ENCODE measurements at regions not wholly inside any gene's neighbourhood (a gene's known extent, or its start where the extent isn't known, plus 50 kb on each side); places are given as distances from the start of the nearest gene placed in this dataset.

DNA sequence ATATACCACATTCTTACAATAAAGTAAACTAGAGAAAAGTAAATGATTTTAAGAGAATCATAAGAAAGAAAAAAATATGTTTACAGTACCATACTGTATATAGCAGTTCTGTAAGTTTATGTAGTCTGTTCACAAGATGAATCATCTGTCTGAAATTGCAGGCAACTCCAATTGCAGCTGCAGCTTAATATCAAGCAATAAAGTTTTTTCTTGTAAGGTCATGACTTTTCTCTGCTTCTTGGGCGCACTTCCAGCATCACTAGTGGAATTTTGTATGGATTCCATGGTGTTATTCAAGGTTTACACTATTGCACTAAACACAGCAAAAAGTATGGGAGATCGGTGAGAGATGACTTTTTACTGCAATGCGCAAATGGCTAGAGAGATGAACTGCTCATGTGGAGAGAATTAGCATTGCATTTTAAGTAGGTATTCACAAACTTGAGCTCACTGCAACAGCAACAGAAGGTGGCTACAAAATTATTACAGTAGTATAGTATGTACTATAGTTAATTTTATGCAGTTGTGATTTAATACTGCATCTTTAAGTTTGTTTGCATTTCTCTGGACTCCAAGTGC, 445.4 kb upstream of the OR4E1 start:
- Histone ChIP-seq H3K4me1 (ENCODE audit: control insufficient read depth in 4 of 4, insufficient read depth in 4 of 4, low read length in 3 of 4) (no peaks in the 10 kb centered on the region), H3K4me3 (ENCODE audit: low read depth in 1 of 3, low read length in 3 of 3) (no peak overlapping the region), H3K9ac (ENCODE audit: low read depth in 1 of 2, low read length in 2 of 2) (no peak overlapping the region), H3K36me3 (ENCODE audit: control insufficient read depth in 4 of 4, insufficient read depth in 3 of 4, low read depth in 1 of 4, low read length in 3 of 4) (no peaks in the 10 kb centered on the region), H3K27me3 (ENCODE audit: control insufficient read depth in 4 of 4, insufficient read depth in 4 of 4, low read length in 3 of 4) (peaks cover 0 to 3% (median 0%) of the 10 kb centered on the region in 4 donors), H3K27ac (ENCODE audit: low read depth in 1 of 2, low read length in 2 of 2) (no peak overlapping the region), H3K9me3 (ENCODE audit: control insufficient read depth in 4 of 4, low read length in 3 of 4) (no peaks in the 10 kb centered on the region)
- 71% methylated on average over 3 of the region's 3 CpGs for WGBS
- no peak for DNase-seq (ENCODE audit: low spot score)
- TF ChIP-seq EGR1 (IDR thresholded peaks at IDR 0.05; ENCODE audit: low read depth in 2 of 2) (no peak), NR2F2 (IDR thresholded peaks at IDR 0.05) (no peak)
- TF ChIP-seq, protein P1, sequence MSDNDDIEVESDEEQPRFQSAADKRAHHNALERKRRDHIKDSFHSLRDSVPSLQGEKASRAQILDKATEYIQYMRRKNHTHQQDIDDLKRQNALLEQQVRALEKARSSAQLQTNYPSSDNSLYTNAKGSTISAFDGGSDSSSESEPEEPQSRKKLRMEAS (IDR thresholded peaks at IDR 0.05) = no peak

DNA sequence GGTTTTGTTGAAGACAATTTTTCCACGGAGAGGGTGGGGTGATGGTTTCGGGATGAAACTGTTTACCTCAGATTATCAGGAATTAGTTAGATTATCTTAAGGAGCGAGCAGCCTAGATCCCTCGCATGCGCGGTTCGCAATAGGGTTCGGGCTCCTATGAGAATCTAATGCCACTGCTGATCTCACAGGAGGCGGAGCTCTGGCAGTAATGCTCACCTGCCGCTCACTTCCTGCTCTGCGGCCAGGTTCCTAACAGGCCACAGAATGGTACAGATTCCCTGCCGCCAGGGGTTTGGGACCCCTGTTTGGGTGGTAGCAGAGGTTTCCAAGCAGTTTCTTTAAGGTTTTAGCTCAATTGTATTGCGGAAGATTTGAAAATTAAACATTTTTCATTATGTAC, 439.8 kb upstream of the OR4E1 start:
- TF ChIP-seq, protein P2, sequence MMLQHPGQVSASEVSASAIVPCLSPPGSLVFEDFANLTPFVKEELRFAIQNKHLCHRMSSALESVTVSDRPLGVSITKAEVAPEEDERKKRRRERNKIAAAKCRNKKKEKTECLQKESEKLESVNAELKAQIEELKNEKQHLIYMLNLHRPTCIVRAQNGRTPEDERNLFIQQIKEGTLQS (IDR thresholded peaks at IDR 0.05) = no peak
- TF ChIP-seq RAD21 (IDR thresholded peaks at IDR 0.05) (no peak), SP1 (IDR thresholded peaks at IDR 0.05) (no peak), JUND (IDR thresholded peaks at IDR 0.05) (no peak), YY1 (IDR thresholded peaks at IDR 0.05) (no peak), HNF4G (IDR thresholded peaks at IDR 0.05) (no peak)
- TF ChIP-seq, protein P3, sequence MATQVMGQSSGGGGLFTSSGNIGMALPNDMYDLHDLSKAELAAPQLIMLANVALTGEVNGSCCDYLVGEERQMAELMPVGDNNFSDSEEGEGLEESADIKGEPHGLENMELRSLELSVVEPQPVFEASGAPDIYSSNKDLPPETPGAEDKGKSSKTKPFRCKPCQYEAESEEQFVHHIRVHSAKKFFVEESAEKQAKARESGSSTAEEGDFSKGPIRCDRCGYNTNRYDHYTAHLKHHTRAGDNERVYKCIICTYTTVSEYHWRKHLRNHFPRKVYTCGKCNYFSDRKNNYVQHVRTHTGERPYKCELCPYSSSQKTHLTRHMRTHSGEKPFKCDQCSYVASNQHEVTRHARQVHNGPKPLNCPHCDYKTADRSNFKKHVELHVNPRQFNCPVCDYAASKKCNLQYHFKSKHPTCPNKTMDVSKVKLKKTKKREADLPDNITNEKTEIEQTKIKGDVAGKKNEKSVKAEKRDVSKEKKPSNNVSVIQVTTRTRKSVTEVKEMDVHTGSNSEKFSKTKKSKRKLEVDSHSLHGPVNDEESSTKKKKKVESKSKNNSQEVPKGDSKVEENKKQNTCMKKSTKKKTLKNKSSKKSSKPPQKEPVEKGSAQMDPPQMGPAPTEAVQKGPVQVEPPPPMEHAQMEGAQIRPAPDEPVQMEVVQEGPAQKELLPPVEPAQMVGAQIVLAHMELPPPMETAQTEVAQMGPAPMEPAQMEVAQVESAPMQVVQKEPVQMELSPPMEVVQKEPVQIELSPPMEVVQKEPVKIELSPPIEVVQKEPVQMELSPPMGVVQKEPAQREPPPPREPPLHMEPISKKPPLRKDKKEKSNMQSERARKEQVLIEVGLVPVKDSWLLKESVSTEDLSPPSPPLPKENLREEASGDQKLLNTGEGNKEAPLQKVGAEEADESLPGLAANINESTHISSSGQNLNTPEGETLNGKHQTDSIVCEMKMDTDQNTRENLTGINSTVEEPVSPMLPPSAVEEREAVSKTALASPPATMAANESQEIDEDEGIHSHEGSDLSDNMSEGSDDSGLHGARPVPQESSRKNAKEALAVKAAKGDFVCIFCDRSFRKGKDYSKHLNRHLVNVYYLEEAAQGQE (IDR thresholded peaks at IDR 0.05) = no peak
- TF ChIP-seq, protein P4, sequence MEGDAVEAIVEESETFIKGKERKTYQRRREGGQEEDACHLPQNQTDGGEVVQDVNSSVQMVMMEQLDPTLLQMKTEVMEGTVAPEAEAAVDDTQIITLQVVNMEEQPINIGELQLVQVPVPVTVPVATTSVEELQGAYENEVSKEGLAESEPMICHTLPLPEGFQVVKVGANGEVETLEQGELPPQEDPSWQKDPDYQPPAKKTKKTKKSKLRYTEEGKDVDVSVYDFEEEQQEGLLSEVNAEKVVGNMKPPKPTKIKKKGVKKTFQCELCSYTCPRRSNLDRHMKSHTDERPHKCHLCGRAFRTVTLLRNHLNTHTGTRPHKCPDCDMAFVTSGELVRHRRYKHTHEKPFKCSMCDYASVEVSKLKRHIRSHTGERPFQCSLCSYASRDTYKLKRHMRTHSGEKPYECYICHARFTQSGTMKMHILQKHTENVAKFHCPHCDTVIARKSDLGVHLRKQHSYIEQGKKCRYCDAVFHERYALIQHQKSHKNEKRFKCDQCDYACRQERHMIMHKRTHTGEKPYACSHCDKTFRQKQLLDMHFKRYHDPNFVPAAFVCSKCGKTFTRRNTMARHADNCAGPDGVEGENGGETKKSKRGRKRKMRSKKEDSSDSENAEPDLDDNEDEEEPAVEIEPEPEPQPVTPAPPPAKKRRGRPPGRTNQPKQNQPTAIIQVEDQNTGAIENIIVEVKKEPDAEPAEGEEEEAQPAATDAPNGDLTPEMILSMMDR (IDR thresholded peaks at IDR 0.05; ENCODE audit: low read depth, low read length, missing input control) = no peak
- H3K4me3 ChIP-seq (ENCODE audit: low read depth in 1 of 3, low read length in 3 of 3) = no peak overlapping the region
- no peak overlapping the region for H3K9ac ChIP-seq (ENCODE audit: low read depth in 1 of 2, low read length in 2 of 2)
- no peak for DNase-seq (ENCODE audit: low spot score)
- H3K27ac ChIP-seq (ENCODE audit: low read depth in 1 of 2, low read length in 2 of 2) = no peak overlapping the region
- H3K4me1 ChIP-seq (ENCODE audit: control insufficient read depth in 4 of 4, insufficient read depth in 4 of 4, low read length in 3 of 4) = no peaks in the 10 kb centered on the region
- H3K27me3 ChIP-seq (ENCODE audit: control insufficient read depth in 4 of 4, insufficient read depth in 4 of 4, low read length in 3 of 4) = peaks cover 0 to 7% (median 0%) of the 10 kb centered on the region in 4 donors
- 85% methylated on average over 13 of the region's 13 CpGs for WGBS
- H3K9me3 ChIP-seq (ENCODE audit: control insufficient read depth in 4 of 4, low read length in 3 of 4) = no peaks in the 10 kb centered on the region
- H3K36me3 ChIP-seq (ENCODE audit: control insufficient read depth in 4 of 4, insufficient read depth in 3 of 4, low read depth in 1 of 4, low read length in 3 of 4) = no peaks in the 10 kb centered on the region

DNA sequence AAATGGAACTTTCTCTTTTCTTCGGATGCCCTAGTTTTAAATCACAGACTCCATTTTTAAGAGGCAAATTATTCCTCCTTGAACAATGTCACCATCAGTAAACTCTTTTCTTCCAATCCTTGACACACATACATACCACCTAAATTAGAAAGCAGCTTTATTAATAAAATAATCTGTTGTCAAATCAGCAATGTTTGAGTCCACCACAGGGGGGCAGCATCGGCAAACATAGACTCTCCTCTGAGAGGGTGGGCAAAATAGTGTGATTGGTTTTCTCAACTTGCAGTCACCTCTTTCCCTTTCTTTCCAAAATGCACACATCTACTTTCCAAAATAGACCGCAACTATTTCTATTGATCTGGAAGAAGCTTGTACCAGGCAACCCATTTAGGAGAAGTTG, 438.4 kb upstream of the OR4E1 start:
- H3K9me3 ChIP-seq (ENCODE audit: control insufficient read depth in 4 of 4, low read length in 3 of 4) = no peaks in the 10 kb centered on the region
- no peaks in the 10 kb centered on the region for H3K4me1 ChIP-seq (ENCODE audit: control insufficient read depth in 4 of 4, insufficient read depth in 4 of 4, low read length in 3 of 4)
- no peak overlapping the region for H3K27ac ChIP-seq (ENCODE audit: low read depth in 1 of 2, low read length in 2 of 2)
- TF ChIP-seq RAD21 (IDR thresholded peaks at IDR 0.05) (peak; percentile 19 to 21), NR2F2 (IDR thresholded peaks at IDR 0.05) (no peak)
- TF ChIP-seq, protein P4 (IDR thresholded peaks at IDR 0.05; ENCODE audit: low read depth, low read length, missing input control) = peak; percentile 31
- no peaks in the 10 kb centered on the region for H3K36me3 ChIP-seq (ENCODE audit: control insufficient read depth in 4 of 4, insufficient read depth in 3 of 4, low read depth in 1 of 4, low read length in 3 of 4)
- H3K27me3 ChIP-seq (ENCODE audit: control insufficient read depth in 4 of 4, insufficient read depth in 4 of 4, low read length in 3 of 4) = peaks cover 0 to 7% (median 0%) of the 10 kb centered on the region in 4 donors
- no peak overlapping the region for H3K9ac ChIP-seq (ENCODE audit: low read depth in 1 of 2, low read length in 2 of 2)
- no peak for DNase-seq (ENCODE audit: low spot score)
- no peak overlapping the region for H3K4me3 ChIP-seq (ENCODE audit: low read depth in 1 of 3, low read length in 3 of 3)
- WGBS = 67% methylated on average over 3 of the region's 3 CpGs

Measured in liver (tissue), 8 donors.